ENCODE measurements at regions not wholly inside any gene's neighbourhood (a gene's known extent, or its start where the extent isn't known, plus 50 kb on each side); places are given as distances from the start of the nearest gene placed in this dataset.

GRCh38 chr12:94834036-94834625, 169.4 kb downstream of the NDUFA12 start:
- Histone ChIP-seq H3K4me3 (no peak overlapping the region), H3K36me3 (no peaks in the 10 kb centered on the region), H3K27me3 (no peaks in the 10 kb centered on the region), H3K9me3 (no peaks in the 10 kb centered on the region), H3K4me1 (peaks cover 6% of the 10 kb centered on the region), H3K27ac (no peak overlapping the region)
- TF ChIP-seq EP300 (IDR thresholded peaks at IDR 0.05) (no peak), POLR2AphosphoS5 (IDR thresholded peaks at IDR 0.05) (no peak), POLR2A (IDR thresholded peaks at IDR 0.05) (no peak), CTCF (IDR thresholded peaks at IDR 0.05) (no peak)
- WGBS: 65% methylated on average over 3 of the region's 14 CpGs
- DNase-seq (ENCODE audit: low spot score in 2 of 2): no peak

GRCh38 chr12:94832780-94833681, 170.5 kb downstream of the NDUFA12 start:
- peak overlapping the region; percentile 65 for H3K27ac ChIP-seq
- no peaks in the 10 kb centered on the region for H3K27me3 ChIP-seq
- H3K4me3 ChIP-seq: no peak overlapping the region
- DNase-seq (ENCODE audit: low spot score in 2 of 2): no peak
- peaks cover 6% of the 10 kb centered on the region for H3K4me1 ChIP-seq
- H3K9me3 ChIP-seq: no peaks in the 10 kb centered on the region
- 54% methylated on average over 15 of the region's 15 CpGs for WGBS
- no peaks in the 10 kb centered on the region for H3K36me3 ChIP-seq
- TF ChIP-seq POLR2A (IDR thresholded peaks at IDR 0.05) (no peak), EP300 (IDR thresholded peaks at IDR 0.05) (no peak), CTCF (IDR thresholded peaks at IDR 0.05) (no peak)

GRCh38 chr12:94832105-94832504, 171.4 kb downstream of the NDUFA12 start:
- Histone ChIP-seq H3K4me1 (peaks cover 6% of the 10 kb centered on the region), H3K9me3 (no peaks in the 10 kb centered on the region), H3K4me3 (no peak overlapping the region), H3K36me3 (no peaks in the 10 kb centered on the region), H3K27me3 (no peaks in the 10 kb centered on the region), H3K27ac (no peak overlapping the region)
- DNase-seq (ENCODE audit: low spot score in 2 of 2): no peak
- no peak for TF ChIP-seq EP300 (IDR thresholded peaks at IDR 0.05)
- no peak for TF ChIP-seq POLR2A (IDR thresholded peaks at IDR 0.05)
- no peak for TF ChIP-seq POLR2AphosphoS5 (IDR thresholded peaks at IDR 0.05)
- no peak for TF ChIP-seq CTCF (IDR thresholded peaks at IDR 0.05)
- WGBS: 90% methylated on average over 3 of the region's 3 CpGs

GRCh38 chr12:94831081-94831751, 172.3 kb downstream of the NDUFA12 start:
- no peaks in the 10 kb centered on the region for H3K36me3 ChIP-seq
- no peaks in the 10 kb centered on the region for H3K27me3 ChIP-seq
- DNase-seq (ENCODE audit: low spot score in 2 of 2): no peak
- TF ChIP-seq CTCF (IDR thresholded peaks at IDR 0.05) (no peak), POLR2A (IDR thresholded peaks at IDR 0.05) (no peak)
- no peak overlapping the region for H3K27ac ChIP-seq
- H3K4me1 ChIP-seq: peaks cover 6% of the 10 kb centered on the region
- no peak overlapping the region for H3K4me3 ChIP-seq
- WGBS: 82% methylated on average over 7 of the region's 9 CpGs
- H3K9me3 ChIP-seq: no peaks in the 10 kb centered on the region

GRCh38 chr12:94829552-94829951, 173.9 kb downstream of the NDUFA12 start:
- DNase-seq (ENCODE audit: low spot score in 2 of 2): no peak
- Histone ChIP-seq H3K4me3 (no peak overlapping the region), H3K9me3 (no peaks in the 10 kb centered on the region), H3K36me3 (no peaks in the 10 kb centered on the region), H3K27me3 (no peaks in the 10 kb centered on the region), H3K27ac (no peak overlapping the region), H3K4me1 (peaks cover 6% of the 10 kb centered on the region)
- TF ChIP-seq POLR2AphosphoS5 (IDR thresholded peaks at IDR 0.05): no peak
- 79% methylated on average over 1 of the region's 1 CpG for WGBS

Measured in suprapubic skin (tissue), 4 donors.